Hepatocyte (in vitro differentiated cells): ENCODE measurements at regions not wholly inside any gene's neighbourhood (a gene's known extent, or its start where the extent isn't known, plus 50 kb on each side); places are given as distances from the start of the nearest gene placed in this dataset.

Source experiments
- CTCF ChIP-seq: fragments of 200-600 bp; sonication (generic); IDR thresholded peaks from 2 replicates; pipeline ENCODE4 v1.5.1; 2016; ENCODE audit warnings: antibody characterized with exemption, mild to moderate bottlenecking; ENCODE audit not compliant: poor library complexity
- EZH2 ChIP-seq: fragments of 200-600 bp; sonication (generic); IDR thresholded peaks from 2 replicates; pipeline ENCODE4 v1.6.1; 2016; ENCODE audit warnings: antibody characterized with exemption, mild to moderate bottlenecking, borderline replicate concordance
- EZH2phosphoT487 ChIP-seq: fragments of 200-600 bp; sonication (generic); IDR thresholded peaks from one replicate; pipeline ENCODE4 v1.6.1; 2018; ENCODE audit warnings: antibody characterized with exemption, mild to moderate bottlenecking, low read depth, moderate library complexity; ENCODE audit not compliant: unreplicated experiment, severe bottlenecking

GRCh38 chr2:239893236-239893515 lies 132.0 kb downstream of the NDUFA10 start:
- TF ChIP-seq CTCF: no peak
- no peak for TF ChIP-seq EZH2
- no peak for TF ChIP-seq EZH2phosphoT487
